Keratinocyte (primary cell): ENCODE measurements at regions not wholly inside any gene's neighbourhood (a gene's known extent, or its start where the extent isn't known, plus 50 kb on each side); places are given as distances from the start of the nearest gene placed in this dataset.

Experiments
- DNase-seq: peaks from one replicate; pipeline ENCODE4 v3.0.0-alpha.2; 2011; ENCODE audit warnings: low read depth, missing footprints, low spot score
- FAIRE-seq: peaks from 2 replicates; lab custom pipeline; 2011; peaks lifted over from hg19 to GRCh38; lab: Jason Lieb, UNC
- H2AFZ ChIP-seq: 2 replicates; pipeline ENCODE4 v1.6.0; 2012; ENCODE audit warnings: low read length, control low read depth, inconsistent platforms; ENCODE audit not compliant: control insufficient read depth
- H3K27ac ChIP-seq: 2 replicates; pipeline ENCODE4 v1.5.1; 2011; ENCODE audit warnings: low read length; ENCODE audit not compliant: control insufficient read depth, insufficient read depth
- H3K27me3 ChIP-seq: 3 replicates; pipeline ENCODE4 v1.6.0; 2011; ENCODE audit warnings: low read length; ENCODE audit not compliant: control insufficient read depth, insufficient read depth; ENCODE audit errors: extremely low read depth
- H3K36me3 ChIP-seq, 2 experiments: 2 replicates in 1 of 2; 3 replicates in 1 of 2; pipeline ENCODE4 v1.5.1; 2011; ENCODE audit warnings: low read length in 2 of 2, mild to moderate bottlenecking in 1 of 2; ENCODE audit not compliant: control insufficient read depth in 2 of 2, insufficient read depth in 2 of 2; ENCODE audit errors: extremely low read depth in 1 of 2
- H3K4me1 ChIP-seq: 3 replicates; pipeline ENCODE4 v1.5.1; 2011; ENCODE audit warnings: low read length; ENCODE audit not compliant: control insufficient read depth, insufficient read depth; ENCODE audit errors: extremely low read depth
- H3K4me2 ChIP-seq: 3 replicates; pipeline ENCODE4 v1.6.0; 2011; ENCODE audit warnings: low read depth, low read length; ENCODE audit not compliant: control insufficient read depth, insufficient read depth; ENCODE audit errors: extremely low read depth
- H3K4me3 ChIP-seq, 3 experiments: fragments of 200-600 bp in 1 of 3; sonication (generic) in 1 of 3; 2 replicates in 2 of 3; 3 replicates in 1 of 3; pipeline ENCODE4 v1.5.1; 2011 to 2016; ENCODE audit warnings: low read length in 3 of 3, mild to moderate bottlenecking in 3 of 3, control low read depth in 2 of 3, inconsistent platforms in 1 of 3, low read depth in 1 of 3, mixed read lengths in 1 of 3, mixed run types in 1 of 3, moderate library complexity in 1 of 3; ENCODE audit not compliant: control insufficient read depth in 2 of 3, insufficient read depth in 2 of 3; ENCODE audit errors: extremely low read depth in 1 of 3
- H3K79me2 ChIP-seq: 2 replicates; pipeline ENCODE4 v1.6.0; 2012; ENCODE audit warnings: low read length; ENCODE audit not compliant: control insufficient read depth, insufficient read depth
- H3K9ac ChIP-seq: 3 replicates; pipeline ENCODE4 v1.6.0; 2011; ENCODE audit warnings: low read length; ENCODE audit not compliant: control insufficient read depth, insufficient read depth; ENCODE audit errors: extremely low read depth
- H3K9me1 ChIP-seq: 3 replicates; pipeline ENCODE4 v1.6.0; 2011; ENCODE audit warnings: low read length; ENCODE audit not compliant: control insufficient read depth, insufficient read depth; ENCODE audit errors: extremely low read depth
- H3K9me3 ChIP-seq: 2 replicates; pipeline ENCODE4 v1.5.1; 2012; ENCODE audit warnings: low read depth, low read length; ENCODE audit not compliant: control insufficient read depth
- H4K20me1 ChIP-seq: 3 replicates; pipeline ENCODE4 v1.6.0; 2011; ENCODE audit warnings: low read length; ENCODE audit not compliant: control insufficient read depth, insufficient read depth; ENCODE audit errors: extremely low read depth
- CTCF ChIP-seq, 3 experiments: IDR thresholded peaks in 1 of 3; conservative IDR thresholded peaks in 1 of 3; optimal IDR thresholded peaks in 1 of 3; 2 replicates in 2 of 3; 3 replicates in 1 of 3; pipeline versions ENCODE3 to v1.5.1; 2011; ENCODE audit warnings: low read length in 3 of 3, mild to moderate bottlenecking in 3 of 3, moderate library complexity in 2 of 3, control low read depth in 1 of 3, inconsistent platforms in 1 of 3; ENCODE audit not compliant: insufficient read depth in 2 of 3; ENCODE audit errors: extremely low read depth in 1 of 3
- EZH2 ChIP-seq: IDR thresholded peaks from one replicate; pipeline ENCODE4 v1.6.1; 2012; ENCODE audit warnings: inconsistent platforms, mild to moderate bottlenecking, low read length, moderate library complexity
- dilution Hi-C: fragments of 300-500 bp; cut with MboI; formaldehyde crosslinking; loops from one replicate; pipeline ENCODE4 v1.7.0; 2020; ENCODE audit warnings: low sequenced_read_pairs; ENCODE audit not compliant: extremely low pct_ligation_motif_present

- H3K4me2 ChIP-seq: peak overlapping the region; percentile 23
- TF ChIP-seq EZH2 (no peak), CTCF (optimal IDR thresholded peaks at IDR 0.05 in 1 of 3, IDR thresholded peaks at IDR 0.05 in 1 of 3, conservative IDR thresholded peaks at IDR 0.05 in 1 of 3; ENCODE audit: extremely low read depth in 1 of 3, insufficient read depth in 2 of 3, low read length in 3 of 3) (no peak)
- H3K79me2 ChIP-seq: no peaks in the 10 kb centered on the region
Measured at GRCh38 chr13:73933795-73934194, 200.4 kb downstream of the KLF12 start.

DNA sequence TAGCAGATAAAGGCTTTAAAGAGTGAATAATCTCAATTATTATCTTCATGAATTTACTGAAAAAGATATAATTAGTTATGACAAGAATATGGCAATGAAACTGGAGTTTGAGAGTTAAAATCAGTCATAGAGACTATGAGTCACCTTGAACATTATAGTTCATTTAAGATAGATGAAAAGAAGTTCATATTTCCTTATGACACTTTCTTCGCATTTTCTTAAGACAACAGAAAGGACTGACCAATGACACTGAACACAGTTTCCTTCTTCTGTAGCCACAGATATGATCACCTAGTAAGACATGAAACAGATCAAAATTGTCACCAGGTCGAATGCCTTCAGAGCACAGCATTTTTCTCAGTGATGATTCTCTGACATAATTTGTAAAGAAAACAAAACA, 202.1 kb downstream of the KLF12 start:
- Histone ChIP-seq H3K27me3 (no peaks in the 10 kb centered on the region), H3K27ac (no peak overlapping the region), H3K79me2 (no peaks in the 10 kb centered on the region), H3K4me3 (no peak overlapping the region), H3K9ac (no peak overlapping the region), H2AFZ (no peak overlapping the region), H3K36me3 (no peaks in the 10 kb centered on the region), H3K9me3 (no peaks in the 10 kb centered on the region), H3K4me2 (no peak overlapping the region), H4K20me1 (no peaks in the 10 kb centered on the region), H3K9me1 (no peaks in the 10 kb centered on the region), H3K4me1 (peaks cover 10% of the 10 kb centered on the region)
- TF ChIP-seq CTCF (optimal IDR thresholded peaks at IDR 0.05 in 1 of 3, IDR thresholded peaks at IDR 0.05 in 1 of 3, conservative IDR thresholded peaks at IDR 0.05 in 1 of 3; ENCODE audit: extremely low read depth in 1 of 3, insufficient read depth in 2 of 3, low read length in 3 of 3): no peak
- no peak for TF ChIP-seq EZH2
- peak; percentile 36 for FAIRE-seq
- no peak for DNase-seq
- dilution Hi-C loops: no loop called here

More at GRCh38 chr13:73933795-73934194, 200.4 kb downstream of the KLF12 start:
- H2AFZ ChIP-seq: no peak overlapping the region
- dilution Hi-C loops: no loop called here
- H3K36me3 ChIP-seq: no peaks in the 10 kb centered on the region
- no peaks in the 10 kb centered on the region for H3K9me3 ChIP-seq
- peaks cover 21% of the 10 kb centered on the region for H3K4me1 ChIP-seq
- H3K27ac ChIP-seq: no peak overlapping the region
- FAIRE-seq: peak; percentile 62
- H3K27me3 ChIP-seq: no peaks in the 10 kb centered on the region
- H3K9ac ChIP-seq: no peak overlapping the region
- H4K20me1 ChIP-seq: no peaks in the 10 kb centered on the region
- no peak overlapping the region for H3K4me3 ChIP-seq
- no peaks in the 10 kb centered on the region for H3K9me1 ChIP-seq
- no peak for DNase-seq
